ENCODE measurements at regions not wholly inside any gene's neighbourhood (a gene's known extent, or its start where the extent isn't known, plus 50 kb on each side); places are given as distances from the start of the nearest gene placed in this dataset.

GRCh38 chr1:82625537-82625936 lies 824.8 kb downstream of the ADGRL2 start:
- no peaks in the 10 kb centered on the region for H3K36me3 ChIP-seq
- 77 to 86% (median 83%) methylated on average over 1 of the region's 1 CpG for whole genome bisulfite sequencing, 5 donors
- H3K4me1 ChIP-seq, result no peaks in the 10 kb centered on the region
- TF ChIP-seq EP300 (IDR thresholded peaks at IDR 0.05), result no peak
- no peak for TF ChIP-seq POLR2AphosphoS5 (IDR thresholded peaks at IDR 0.05)
- no peak for TF ChIP-seq POLR2A (IDR thresholded peaks at IDR 0.05)
- TF ChIP-seq CTCF (IDR thresholded peaks at IDR 0.05), result no peak
- intact Hi-C loops (cut with DNase I; ENCODE audit: low total_unique reads), result no loop called here
- no peaks in the 10 kb centered on the region for H3K27me3 ChIP-seq
- H3K4me3 ChIP-seq, result no peak overlapping the region
- H3K9me3 ChIP-seq, result peaks cover 0 to 13% (median 6%) of the 10 kb centered on the region in 4 donors
- no peak for DNase-seq
- no peak overlapping the region for H3K27ac ChIP-seq

GRCh38 chr1:82621076-82621475 lies 820.3 kb downstream of the ADGRL2 start:
- Histone ChIP-seq H3K36me3 (no peaks in the 10 kb centered on the region), H3K4me1 (no peaks in the 10 kb centered on the region), H3K27ac (no peak overlapping the region), H3K27me3 (no peaks in the 10 kb centered on the region), H3K4me3 (no peak overlapping the region), H3K9me3 (peaks cover 0 to 12% (median 5%) of the 10 kb centered on the region in 4 donors)
- intact Hi-C loops (cut with DNase I; ENCODE audit: low total_unique reads), result no loop called here
- 89 to 92% (median 91%) methylated on average over 5 of the region's 5 CpGs for WGBS, 5 donors
- TF ChIP-seq CTCF (IDR thresholded peaks at IDR 0.05), result no peak
- no peak for TF ChIP-seq EP300 (IDR thresholded peaks at IDR 0.05)
- TF ChIP-seq POLR2AphosphoS5 (IDR thresholded peaks at IDR 0.05), result no peak
- TF ChIP-seq POLR2A (IDR thresholded peaks at IDR 0.05), result no peak
- no peak for DNase-seq

GRCh38 chr1:82614090-82614489 lies 813.4 kb downstream of the ADGRL2 start:
- no peaks in the 10 kb centered on the region for H3K4me1 ChIP-seq
- 29 to 66% (median 41%) methylated on average over 1 of the region's 1 CpG for WGBS, 5 donors
- TF ChIP-seq POLR2A (IDR thresholded peaks at IDR 0.05) (no peak), POLR2AphosphoS5 (IDR thresholded peaks at IDR 0.05) (no peak), CTCF (IDR thresholded peaks at IDR 0.05) (no peak), EP300 (IDR thresholded peaks at IDR 0.05) (no peak)
- no peak for DNase-seq
- intact Hi-C loops (cut with DNase I; ENCODE audit: low total_unique reads), result no loop called here
- H3K27ac ChIP-seq, result no peak overlapping the region
- no peaks in the 10 kb centered on the region for H3K36me3 ChIP-seq
- no peaks in the 10 kb centered on the region for H3K27me3 ChIP-seq
- no peaks in the 10 kb centered on the region for H3K9me3 ChIP-seq
- H3K4me3 ChIP-seq, result no peak overlapping the region

- Histone ChIP-seq H3K27me3 (no peaks in the 10 kb centered on the region), H3K36me3 (no peaks in the 10 kb centered on the region), H3K4me3 (no peak overlapping the region), H3K27ac (no peak overlapping the region), H3K9me3 (no peaks in the 10 kb centered on the region), H3K4me1 (no peaks in the 10 kb centered on the region)
- WGBS, 5 donors, result 52 to 74% (median 68%) methylated on average over 3 of the region's 3 CpGs
- intact Hi-C loops (cut with DNase I; ENCODE audit: low total_unique reads), result no loop called here
- DNase-seq, result no peak
- TF ChIP-seq CTCF (IDR thresholded peaks at IDR 0.05), result no peak
- no peak for TF ChIP-seq POLR2A (IDR thresholded peaks at IDR 0.05)
- TF ChIP-seq POLR2AphosphoS5 (IDR thresholded peaks at IDR 0.05), result no peak
- no peak for TF ChIP-seq EP300 (IDR thresholded peaks at IDR 0.05)
Measured at GRCh38 chr1:82612986-82613385, 812.3 kb downstream of the ADGRL2 start.

All from stomach (tissue), 8 donors.